Loucy (cell line): ENCODE measurements at regions not wholly inside any gene's neighbourhood (a gene's known extent, or its start where the extent isn't known, plus 50 kb on each side); places are given as distances from the start of the nearest gene placed in this dataset.

ENCODE experiments used
- EZH2phosphoT487 ChIP-seq: fragments of 200-600 bp; IDR thresholded peaks from 2 replicates; pipeline ENCODE4 v1.6.1; 2018; ENCODE audit warnings: antibody characterized with exemption, mild to moderate bottlenecking, moderate library complexity, borderline replicate concordance
- TF ChIP-seq, protein P1 (sequence below): fragments of 200-600 bp; sonication (generic); conservative IDR thresholded peaks from 2 replicates; pipeline ENCODE4 v1.5.1; 2014; ENCODE audit warnings: mild to moderate bottlenecking, antibody characterized with exemption, low read length

DNA sequence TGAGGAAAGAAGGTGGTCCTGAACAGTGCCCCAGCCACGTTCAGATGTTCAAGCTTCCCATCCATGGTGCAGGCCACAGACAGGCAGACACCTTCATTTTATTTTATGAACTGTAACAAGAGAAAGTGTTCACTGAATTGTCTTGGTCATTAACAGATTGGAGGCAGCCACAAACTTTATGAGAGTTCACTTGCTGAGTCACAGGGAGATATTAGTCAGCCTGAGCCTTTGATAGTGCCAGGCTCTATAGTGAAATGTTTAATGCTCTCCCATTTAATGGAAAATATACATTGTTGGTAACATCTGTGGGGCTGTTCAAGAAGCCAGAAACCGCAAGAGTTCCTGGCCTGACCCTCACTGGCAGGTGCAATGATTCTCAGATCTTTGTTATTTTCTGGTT, 237.0 kb downstream of the TENT4A start:
- TF ChIP-seq, protein P1, sequence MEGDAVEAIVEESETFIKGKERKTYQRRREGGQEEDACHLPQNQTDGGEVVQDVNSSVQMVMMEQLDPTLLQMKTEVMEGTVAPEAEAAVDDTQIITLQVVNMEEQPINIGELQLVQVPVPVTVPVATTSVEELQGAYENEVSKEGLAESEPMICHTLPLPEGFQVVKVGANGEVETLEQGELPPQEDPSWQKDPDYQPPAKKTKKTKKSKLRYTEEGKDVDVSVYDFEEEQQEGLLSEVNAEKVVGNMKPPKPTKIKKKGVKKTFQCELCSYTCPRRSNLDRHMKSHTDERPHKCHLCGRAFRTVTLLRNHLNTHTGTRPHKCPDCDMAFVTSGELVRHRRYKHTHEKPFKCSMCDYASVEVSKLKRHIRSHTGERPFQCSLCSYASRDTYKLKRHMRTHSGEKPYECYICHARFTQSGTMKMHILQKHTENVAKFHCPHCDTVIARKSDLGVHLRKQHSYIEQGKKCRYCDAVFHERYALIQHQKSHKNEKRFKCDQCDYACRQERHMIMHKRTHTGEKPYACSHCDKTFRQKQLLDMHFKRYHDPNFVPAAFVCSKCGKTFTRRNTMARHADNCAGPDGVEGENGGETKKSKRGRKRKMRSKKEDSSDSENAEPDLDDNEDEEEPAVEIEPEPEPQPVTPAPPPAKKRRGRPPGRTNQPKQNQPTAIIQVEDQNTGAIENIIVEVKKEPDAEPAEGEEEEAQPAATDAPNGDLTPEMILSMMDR = no peak
- TF ChIP-seq EZH2phosphoT487 = no peak
